ENCODE measurements at regions not wholly inside any gene's neighbourhood (a gene's known extent, or its start where the extent isn't known, plus 50 kb on each side); places are given as distances from the start of the nearest gene placed in this dataset.
"Not testable (repeated sequence)": the region's sequence is repeated elsewhere in the genome, so short reads cannot be mapped to it uniquely, and the experiment has no call there.

DNA sequence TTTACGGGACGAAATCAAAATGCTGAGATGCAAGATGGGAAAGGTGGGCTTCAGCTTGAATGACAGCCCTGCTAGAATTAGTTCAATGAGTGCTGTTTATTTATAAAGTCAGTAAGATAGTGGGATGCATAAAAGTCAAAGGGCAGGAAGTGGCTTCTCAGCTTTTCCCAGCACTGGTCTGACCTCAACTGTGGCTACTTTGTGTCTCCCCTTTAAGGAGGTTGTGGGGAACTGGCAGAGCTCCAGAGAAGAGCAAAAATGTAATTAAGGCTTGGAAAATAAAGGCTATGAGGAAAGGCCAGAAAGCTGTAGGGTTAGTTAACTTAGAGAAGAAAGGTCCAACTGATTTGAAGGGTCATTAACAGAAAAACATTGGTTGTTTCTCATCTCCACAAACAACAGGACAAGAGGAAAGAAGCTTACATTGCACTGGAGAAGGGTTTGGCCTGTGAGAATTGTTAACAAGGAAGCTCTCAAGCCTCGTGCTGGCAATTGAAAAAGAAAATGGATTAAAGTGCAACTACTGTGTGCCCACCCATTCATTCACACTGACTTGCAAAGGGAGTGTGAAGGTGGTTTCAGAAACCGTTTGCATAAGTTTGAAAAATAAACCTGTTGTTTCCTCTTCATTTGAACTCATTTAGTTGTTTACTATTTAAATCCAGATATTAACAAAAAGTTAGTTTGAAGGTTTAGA, 68.8 kb upstream of the CD28 start:
- Histone ChIP-seq H3K9me3 (ENCODE audit: control insufficient read depth, insufficient read depth, low read length) (peaks cover 1% of the 10 kb centered on the region; the same call in 1 of the 2 replicates), H3K27ac (ENCODE audit: low read depth, low read length) (no peak overlapping the region), H3K27me3 (ENCODE audit: control insufficient read depth, insufficient read depth, low read length) (no peaks in the 10 kb centered on the region), H3K4me3 (ENCODE audit: low read depth, low read length) (no peak overlapping the region)
- DNase-seq (ENCODE audit: low read depth, low spot score), result no peak
- CTCF ChIA-PET, result interaction anchor here (0.5 kb wide), 1 partner anchor 125 kb away, joined by 4 read pairs; no protein-coding TSS in a partner anchor
- POLR2A ChIA-PET, result no interaction called here
- no peak for TF ChIP-seq CTCF (IDR thresholded peaks at IDR 0.05; ENCODE audit: low read depth, low read length)

- H3K27ac ChIP-seq (ENCODE audit: low read depth, low read length); CTCF ChIA-PET; H3K4me3 ChIP-seq (ENCODE audit: low read depth, low read length); H3K9me3 ChIP-seq (ENCODE audit: control insufficient read depth, insufficient read depth, low read length); DNase-seq (ENCODE audit: low read depth, low spot score); H3K27me3 ChIP-seq (ENCODE audit: control insufficient read depth, insufficient read depth, low read length); POLR2A ChIA-PET: not testable (repeated sequence)
Measured at GRCh38 chr2:203641865-203642264, 64.6 kb upstream of the CD28 start.

DNA sequence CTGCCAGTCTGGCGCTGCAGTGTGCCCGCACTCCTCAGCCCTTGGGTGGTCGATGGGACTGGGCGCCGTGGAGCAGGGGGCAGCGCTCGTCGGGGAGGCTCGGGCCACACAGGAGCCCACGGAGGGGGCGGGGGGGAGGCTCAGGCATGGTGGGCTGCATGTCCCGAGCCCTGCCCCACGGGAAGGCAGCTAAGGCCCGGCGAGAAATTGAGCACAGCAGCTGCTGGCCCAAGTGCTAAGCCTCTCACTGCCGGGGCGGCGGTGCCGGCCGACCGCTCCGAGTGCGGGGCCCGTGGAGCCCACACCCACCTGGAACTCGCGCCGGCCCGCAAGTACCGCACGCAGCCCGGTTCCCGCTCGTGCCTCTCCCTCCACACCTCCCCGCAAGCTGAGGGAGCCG, 63.6 kb upstream of the CD28 start:
- DNase-seq (ENCODE audit: low read depth, low spot score); H3K27me3 ChIP-seq (ENCODE audit: control insufficient read depth, insufficient read depth, low read length); H3K27ac ChIP-seq (ENCODE audit: low read depth, low read length); H3K9me3 ChIP-seq (ENCODE audit: control insufficient read depth, insufficient read depth, low read length); H3K4me3 ChIP-seq (ENCODE audit: low read depth, low read length); CTCF ChIA-PET: not testable (repeated sequence)
- POLR2A ChIA-PET, result interaction anchor here (0.7 kb wide), 1 partner anchor 19 kb away, joined by 5 read pairs; no protein-coding TSS in a partner anchor

DNA sequence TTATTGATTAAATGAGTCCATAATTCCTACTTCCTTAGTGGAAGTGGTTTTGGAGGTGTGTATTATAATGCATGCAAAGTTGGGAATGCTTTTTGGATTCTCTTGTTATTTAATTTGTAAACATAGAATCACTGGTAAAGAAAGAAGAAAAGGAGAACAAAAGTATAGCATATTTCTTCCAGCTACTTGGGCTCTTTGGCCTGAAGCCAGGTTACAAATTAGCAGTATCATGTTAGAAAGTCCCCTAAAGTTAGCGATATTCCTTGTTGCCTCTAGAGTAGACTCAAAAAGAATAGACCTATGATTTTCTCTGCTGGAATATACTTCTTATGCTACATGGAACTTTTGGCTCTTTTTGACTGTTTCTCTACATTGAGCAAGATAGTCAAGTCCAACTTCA, 60.6 kb upstream of the CD28 start:
- Histone ChIP-seq H3K4me3 (ENCODE audit: low read depth, low read length) (no peak overlapping the region), H3K9me3 (ENCODE audit: control insufficient read depth, insufficient read depth, low read length) (peaks cover 3% of the 10 kb centered on the region; the same call in 1 of the 2 replicates), H3K27me3 (ENCODE audit: control insufficient read depth, insufficient read depth, low read length) (no peaks in the 10 kb centered on the region), H3K27ac (ENCODE audit: low read depth, low read length) (no peak overlapping the region)
- no peak for TF ChIP-seq CTCF (IDR thresholded peaks at IDR 0.05; ENCODE audit: low read depth, low read length)
- no peak for DNase-seq (ENCODE audit: low read depth, low spot score)
- ChIA-PET POLR2A (no interaction called here), CTCF (no interaction called here)

DNA sequence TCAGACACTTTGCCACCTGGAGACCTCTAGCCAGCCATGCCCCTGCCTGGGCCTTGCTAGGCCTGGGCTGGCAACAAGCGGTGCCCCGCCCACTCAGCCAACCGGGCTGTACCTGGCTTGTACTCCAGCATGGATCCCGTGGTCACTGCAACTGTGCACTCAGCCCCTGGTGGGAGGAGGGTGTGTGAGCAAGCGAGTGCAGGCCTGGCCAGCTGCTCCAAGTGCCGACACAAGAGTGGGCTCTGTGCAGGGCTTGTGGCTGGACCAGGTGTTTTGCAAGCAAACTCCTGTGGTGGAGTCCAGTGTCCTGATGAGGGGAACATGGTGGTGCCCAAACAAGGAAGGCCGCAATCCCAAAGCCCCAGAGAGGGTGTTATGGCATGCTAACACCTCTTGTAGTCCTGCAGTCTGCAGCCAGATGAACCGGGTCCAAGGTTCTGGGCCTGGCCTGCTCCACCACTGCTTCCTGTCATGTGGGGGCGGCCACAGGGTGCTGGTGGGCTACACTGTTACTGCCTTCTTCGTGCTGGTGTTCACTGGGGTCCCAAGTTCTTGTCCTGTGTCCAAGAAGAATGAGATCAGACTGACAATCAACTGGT, 60.1 kb upstream of the CD28 start:
- no peaks in the 10 kb centered on the region for H3K27me3 ChIP-seq (ENCODE audit: control insufficient read depth, insufficient read depth, low read length)
- ChIA-PET CTCF (no interaction called here), POLR2A (no interaction called here)
- TF ChIP-seq CTCF (IDR thresholded peaks at IDR 0.05; ENCODE audit: low read depth, low read length), result no peak
- H3K27ac ChIP-seq (ENCODE audit: low read depth, low read length), result no peak overlapping the region
- no peak for DNase-seq (ENCODE audit: low read depth, low spot score)
- peaks cover 3% of the 10 kb centered on the region; the same call in 1 of the 2 replicates for H3K9me3 ChIP-seq (ENCODE audit: control insufficient read depth, insufficient read depth, low read length)
- no peak overlapping the region for H3K4me3 ChIP-seq (ENCODE audit: low read depth, low read length)

GRCh38 chr2:203646961-203647360, 59.5 kb upstream of the CD28 start:
- Histone ChIP-seq H3K27me3 (ENCODE audit: control insufficient read depth, insufficient read depth, low read length) (no peaks in the 10 kb centered on the region), H3K4me3 (ENCODE audit: low read depth, low read length) (no peak overlapping the region), H3K9me3 (ENCODE audit: control insufficient read depth, insufficient read depth, low read length) (peaks cover 3% of the 10 kb centered on the region; the same call in 1 of the 2 replicates), H3K27ac (ENCODE audit: low read depth, low read length) (no peak overlapping the region)
- no peak for TF ChIP-seq CTCF (IDR thresholded peaks at IDR 0.05; ENCODE audit: low read depth, low read length)
- POLR2A ChIA-PET, result no interaction called here
- DNase-seq (ENCODE audit: low read depth, low spot score), result no peak
- CTCF ChIA-PET, result interaction anchor here (1.4 kb wide), 1 partner anchor 193 kb away, joined by 3 read pairs; no protein-coding TSS in a partner anchor
